NT2/D1 (cell line): ENCODE measurements at regions not wholly inside any gene's neighbourhood (a gene's known extent, or its start where the extent isn't known, plus 50 kb on each side); places are given as distances from the start of the nearest gene placed in this dataset.

Experiments used
- SUZ12 ChIP-seq: IDR thresholded peaks from 2 replicates; pipeline ENCODE4 v1.6.1; 2011; ENCODE audit not compliant: insufficient read length, insufficient read depth; ENCODE audit errors: extremely low read depth
- YY1 ChIP-seq: IDR thresholded peaks from 2 replicates; pipeline ENCODE4 v1.6.1; 2011; ENCODE audit not compliant: insufficient read length, insufficient read depth
- ZNF274 ChIP-seq: IDR thresholded peaks from 2 replicates; pipeline ENCODE4 v1.6.1; 2011; ENCODE audit warnings: mild to moderate bottlenecking, low read depth, low read length

GRCh38 chr4:137881641-137882040 is 349.3 kb upstream of the PCDH18 start:
- TF ChIP-seq ZNF274: no peak
- no peak for TF ChIP-seq YY1
- no peak for TF ChIP-seq SUZ12
